ENCODE measurements at regions not wholly inside any gene's neighbourhood (a gene's known extent, or its start where the extent isn't known, plus 50 kb on each side); places are given as distances from the start of the nearest gene placed in this dataset.

DNA sequence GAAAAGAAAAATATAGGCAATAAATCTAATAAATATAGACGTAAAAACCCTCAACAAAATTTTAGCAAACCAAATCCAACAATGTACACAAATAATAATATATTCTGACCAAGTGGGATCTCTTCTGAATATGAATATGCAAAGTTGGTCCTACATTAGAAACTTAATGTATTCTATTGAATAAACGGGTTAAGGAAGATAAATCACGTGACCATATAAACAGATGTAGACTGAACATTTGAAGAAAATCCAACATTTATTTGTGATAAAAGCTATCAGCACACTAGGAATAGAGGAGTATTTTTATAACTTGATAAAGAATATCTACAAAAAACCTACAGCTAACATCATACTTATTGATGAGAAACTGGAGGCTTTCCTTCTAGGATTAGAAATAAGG lies 502.8 kb upstream of the KIF2B start:
- in situ Hi-C loops (cut with MboI; ENCODE audit: low sequenced_read_pairs, unreplicated experiment) = no loop called here
- DNase-seq (ENCODE audit: low spot score) = no peak
- TF ChIP-seq, protein P1, sequence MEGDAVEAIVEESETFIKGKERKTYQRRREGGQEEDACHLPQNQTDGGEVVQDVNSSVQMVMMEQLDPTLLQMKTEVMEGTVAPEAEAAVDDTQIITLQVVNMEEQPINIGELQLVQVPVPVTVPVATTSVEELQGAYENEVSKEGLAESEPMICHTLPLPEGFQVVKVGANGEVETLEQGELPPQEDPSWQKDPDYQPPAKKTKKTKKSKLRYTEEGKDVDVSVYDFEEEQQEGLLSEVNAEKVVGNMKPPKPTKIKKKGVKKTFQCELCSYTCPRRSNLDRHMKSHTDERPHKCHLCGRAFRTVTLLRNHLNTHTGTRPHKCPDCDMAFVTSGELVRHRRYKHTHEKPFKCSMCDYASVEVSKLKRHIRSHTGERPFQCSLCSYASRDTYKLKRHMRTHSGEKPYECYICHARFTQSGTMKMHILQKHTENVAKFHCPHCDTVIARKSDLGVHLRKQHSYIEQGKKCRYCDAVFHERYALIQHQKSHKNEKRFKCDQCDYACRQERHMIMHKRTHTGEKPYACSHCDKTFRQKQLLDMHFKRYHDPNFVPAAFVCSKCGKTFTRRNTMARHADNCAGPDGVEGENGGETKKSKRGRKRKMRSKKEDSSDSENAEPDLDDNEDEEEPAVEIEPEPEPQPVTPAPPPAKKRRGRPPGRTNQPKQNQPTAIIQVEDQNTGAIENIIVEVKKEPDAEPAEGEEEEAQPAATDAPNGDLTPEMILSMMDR (IDR thresholded peaks at IDR 0.05; ENCODE audit: borderline replicate concordance, control extremely low read depth, extremely low read depth, insufficient read depth, missing control alignments) = no peak

DNA sequence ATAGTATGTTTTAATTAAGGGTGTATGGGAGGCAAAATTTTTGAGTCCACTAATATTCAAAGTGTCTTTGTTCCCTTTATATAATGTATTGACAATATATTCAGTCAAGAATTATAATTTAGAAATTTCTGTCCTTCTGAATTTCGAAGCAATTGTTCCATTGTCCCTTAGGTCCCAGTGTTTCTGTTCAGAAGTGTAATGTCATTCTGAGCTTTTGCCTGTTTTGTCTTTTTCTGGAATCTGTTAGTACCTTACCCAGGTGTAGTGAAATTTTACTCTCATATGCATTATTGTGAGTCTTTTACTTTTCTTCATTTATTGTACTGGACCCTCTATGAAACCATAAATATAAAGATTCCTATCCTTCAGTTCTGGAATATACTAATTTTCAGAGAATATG lies 505.7 kb upstream of the KIF2B start:
- in situ Hi-C loops (cut with MboI; ENCODE audit: low sequenced_read_pairs, unreplicated experiment) = no loop called here
- no peak for DNase-seq (ENCODE audit: low spot score)
- TF ChIP-seq, protein P1 (IDR thresholded peaks at IDR 0.05; ENCODE audit: borderline replicate concordance, control extremely low read depth, extremely low read depth, insufficient read depth, missing control alignments) = no peak

DNA sequence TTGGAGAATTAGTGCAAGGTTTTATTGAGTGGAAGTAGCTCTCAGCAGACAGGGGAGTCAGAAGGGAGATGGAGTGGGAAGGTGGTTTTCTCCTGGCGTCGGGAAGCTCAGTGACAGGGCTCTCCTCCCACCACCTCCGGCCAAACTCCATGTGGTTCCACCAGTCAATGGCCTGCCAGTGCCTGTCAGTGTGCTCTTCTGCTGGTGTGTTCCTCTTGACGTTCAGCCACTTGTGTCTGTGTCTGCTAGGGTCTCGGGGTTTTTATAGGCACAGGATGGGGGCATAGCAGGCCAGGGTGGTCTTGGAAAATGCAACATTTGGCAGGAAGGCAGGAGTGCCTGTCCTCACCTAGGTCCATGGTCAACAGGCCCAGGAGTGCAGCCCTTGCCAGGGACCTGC lies 506.7 kb upstream of the KIF2B start:
- DNase-seq (ENCODE audit: low spot score) = no peak
- TF ChIP-seq, protein P1 (IDR thresholded peaks at IDR 0.05; ENCODE audit: borderline replicate concordance, control extremely low read depth, extremely low read depth, insufficient read depth, missing control alignments) = no peak
- in situ Hi-C loops (cut with MboI; ENCODE audit: low sequenced_read_pairs, unreplicated experiment) = no loop called here

DNA sequence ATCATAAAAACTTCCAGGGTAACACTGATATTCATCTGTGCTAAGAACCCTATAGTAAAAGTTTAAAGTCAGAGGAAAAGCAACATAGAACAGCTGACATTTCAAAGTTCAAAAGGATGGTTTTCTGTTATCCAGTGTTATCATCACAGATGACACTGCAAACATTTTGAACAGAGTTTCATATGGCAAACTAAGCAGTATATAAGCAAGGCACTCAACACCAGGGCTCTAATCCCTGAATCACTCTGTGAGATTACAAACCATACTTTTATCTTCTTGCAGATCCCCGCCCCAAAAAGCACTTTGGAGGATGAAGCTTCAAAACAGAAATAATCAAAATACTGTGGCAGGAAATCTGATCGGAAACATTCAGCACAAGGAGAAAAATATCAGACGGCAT lies 508.2 kb upstream of the KIF2B start:
- in situ Hi-C loops (cut with MboI; ENCODE audit: low sequenced_read_pairs, unreplicated experiment) = no loop called here
- DNase-seq (ENCODE audit: low spot score) = no peak
- TF ChIP-seq, protein P1 (IDR thresholded peaks at IDR 0.05; ENCODE audit: borderline replicate concordance, control extremely low read depth, extremely low read depth, insufficient read depth, missing control alignments) = no peak

DNA sequence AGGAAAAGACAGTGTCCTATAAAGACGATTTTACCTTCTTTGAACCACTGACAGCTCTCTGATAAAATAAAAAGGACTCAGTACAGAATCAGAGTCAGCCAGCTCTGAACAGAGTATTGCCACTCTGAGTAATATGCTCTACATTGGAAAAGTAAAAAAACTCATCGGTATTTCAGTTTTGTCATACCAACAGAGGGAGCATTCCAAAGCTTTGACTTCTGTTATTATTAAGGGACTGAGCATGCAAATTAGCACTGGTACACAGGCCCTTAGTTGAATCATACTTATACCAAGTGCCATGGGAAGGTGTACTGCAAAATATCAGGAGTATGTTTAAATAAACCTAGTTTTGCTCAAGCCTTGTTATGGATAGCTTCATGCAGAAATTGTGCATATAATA lies 509.0 kb upstream of the KIF2B start:
- TF ChIP-seq, protein P1 (IDR thresholded peaks at IDR 0.05; ENCODE audit: borderline replicate concordance, control extremely low read depth, extremely low read depth, insufficient read depth, missing control alignments) = no peak
- in situ Hi-C loops (cut with MboI; ENCODE audit: low sequenced_read_pairs, unreplicated experiment) = no loop called here
- no peak for DNase-seq (ENCODE audit: low spot score)

DNA sequence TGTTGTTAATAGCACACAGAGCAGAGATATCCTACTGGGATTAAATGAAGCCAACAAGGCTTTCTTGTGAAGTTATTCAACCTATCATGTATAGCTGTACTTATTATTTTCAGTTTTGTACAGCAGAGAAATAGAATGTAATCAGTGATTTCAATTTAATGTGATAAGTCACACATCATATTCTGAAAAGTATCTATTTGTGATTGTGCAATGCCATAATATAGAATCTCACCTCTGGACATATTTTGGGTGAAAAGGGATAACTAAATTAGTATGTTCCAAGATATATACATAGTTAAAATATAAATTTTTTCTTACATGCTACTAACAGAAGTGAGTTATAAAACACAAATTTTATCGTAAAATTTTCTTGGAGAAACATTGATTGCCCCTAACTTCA lies 544.3 kb upstream of the KIF2B start:
- DNase-seq (ENCODE audit: low spot score) = no peak
- TF ChIP-seq, protein P1 (IDR thresholded peaks at IDR 0.05; ENCODE audit: borderline replicate concordance, control extremely low read depth, extremely low read depth, insufficient read depth, missing control alignments) = no peak
- in situ Hi-C loops (cut with MboI; ENCODE audit: low sequenced_read_pairs, unreplicated experiment) = no loop called here

DNA sequence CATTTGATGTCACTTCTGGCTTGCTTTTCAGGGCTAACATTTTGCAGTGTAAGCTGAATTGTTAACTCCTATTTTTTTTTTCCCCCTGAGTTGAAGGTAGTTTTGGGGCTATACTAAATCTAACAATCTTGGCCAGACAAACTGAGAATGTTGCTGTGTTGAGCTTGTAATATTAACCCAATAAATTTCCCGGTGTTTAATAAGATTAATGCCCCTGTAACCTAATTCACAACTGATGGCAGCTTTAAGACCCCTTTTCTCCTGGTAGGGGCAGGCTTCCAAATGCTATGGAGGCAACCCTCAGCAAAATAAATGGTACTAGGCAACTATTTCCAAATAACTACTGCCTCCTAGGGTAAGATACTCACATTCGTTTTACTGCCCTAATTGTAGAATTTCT lies 549.6 kb upstream of the KIF2B start:
- in situ Hi-C loops (cut with MboI; ENCODE audit: low sequenced_read_pairs, unreplicated experiment) = no loop called here
- TF ChIP-seq, protein P1 (IDR thresholded peaks at IDR 0.05; ENCODE audit: borderline replicate concordance, control extremely low read depth, extremely low read depth, insufficient read depth, missing control alignments) = no peak
- DNase-seq (ENCODE audit: low spot score) = no peak
